COLO668 (cell line): ENCODE measurements at regions not wholly inside any gene's neighbourhood (a gene's known extent, or its start where the extent isn't known, plus 50 kb on each side); places are given as distances from the start of the nearest gene placed in this dataset.
"Not testable (repeated sequence)": the region's sequence is repeated elsewhere in the genome, so short reads cannot be mapped to it uniquely, and the experiment has no call there.

Experiments
- DNase-seq: peaks from one replicate; lab custom pipeline; 2025; ENCODE audit not compliant: unreplicated experiment; lab: John Stamatoyannopoulos, UW

GRCh38 chr5:136631186-136631585 lies 265.8 kb upstream of the TRPC7 start:
- no peak for DNase-seq

- DNase-seq = peak; percentile 4
These were observed 263.9 kb upstream of the TRPC7 start for GRCh38 chr5:136629125-136629792.

- DNase-seq = no peak
These were observed 261.2 kb upstream of the TRPC7 start for GRCh38 chr5:136626531-136626930.

- DNase-seq = peak; percentile 21
These were observed 257.4 kb upstream of the TRPC7 start for GRCh38 chr5:136622747-136623146.

GRCh38 chr5:136621743-136622142 lies 256.4 kb upstream of the TRPC7 start:
- no peak for DNase-seq

- no peak for DNase-seq
These were observed 255.3 kb upstream of the TRPC7 start for GRCh38 chr5:136620621-136621020.

GRCh38 chr5:136620016-136620419 lies 254.7 kb upstream of the TRPC7 start:
- DNase-seq = no peak

GRCh38 chr5:136619556-136619955 lies 254.2 kb upstream of the TRPC7 start:
- DNase-seq = no peak

- no peak for DNase-seq
These were observed 250.1 kb upstream of the TRPC7 start for GRCh38 chr5:136615251-136616119.

- DNase-seq = no peak
These were observed 247.9 kb upstream of the TRPC7 start for GRCh38 chr5:136613230-136613629.

GRCh38 chr5:136605638-136606037 lies 240.3 kb upstream of the TRPC7 start:
- no peak for DNase-seq

- DNase-seq = no peak
These were observed 235.0 kb upstream of the TRPC7 start for GRCh38 chr5:136600306-136600705.

- no peak for DNase-seq
These were observed 233.6 kb upstream of the TRPC7 start for GRCh38 chr5:136598802-136599404.

- DNase-seq = no peak
These were observed 229.1 kb upstream of the TRPC7 start for GRCh38 chr5:136594416-136594815.

GRCh38 chr5:136590581-136590980 lies 225.2 kb upstream of the TRPC7 start:
- no peak for DNase-seq

GRCh38 chr5:136586196-136586595 lies 220.9 kb upstream of the TRPC7 start:
- DNase-seq = no peak

GRCh38 chr5:136584474-136584873 lies 219.1 kb upstream of the TRPC7 start:
- no peak for DNase-seq

GRCh38 chr5:136579238-136579637 lies 213.9 kb upstream of the TRPC7 start:
- DNase-seq = no peak

GRCh38 chr5:136569875-136570274 lies 204.5 kb upstream of the TRPC7 start:
- DNase-seq = not testable (repeated sequence)

- not testable (repeated sequence) for DNase-seq
These were observed 200.1 kb upstream of the TRPC7 start for GRCh38 chr5:136565457-136565856.

- not testable (repeated sequence) for DNase-seq
These were observed 199.7 kb upstream of the TRPC7 start for GRCh38 chr5:136565050-136565449.

GRCh38 chr5:136564431-136564830 lies 199.1 kb upstream of the TRPC7 start:
- not testable (repeated sequence) for DNase-seq
